Heart right ventricle (tissue), 16 donors: ENCODE measurements at regions not wholly inside any gene's neighbourhood (a gene's known extent, or its start where the extent isn't known, plus 50 kb on each side); places are given as distances from the start of the nearest gene placed in this dataset.

Experiments used
- ATAC-seq, 8 donors: fragments of 200-7000 bp; cut with Tn5 transposase; one replicate each; pipeline ENCODE4 v1.9.1; 2020; ENCODE audit warnings: mild to moderate bottlenecking in 8 of 8, moderate library complexity in 8 of 8, moderate number of reproducible peaks in 1 of 8
- DNase-seq, 2 donors: peaks; one replicate each; pipeline ENCODE4 v3.0.0-alpha.2; 2020
- H3K27ac ChIP-seq, 10 donors: fragments of 200-600 bp; sonication (generic) in 2 of 10; one replicate each; pipeline versions ENCODE4 v1.5.0 to v1.8.0; 2020 to 2022; ENCODE audit warnings: mild to moderate bottlenecking in 3 of 10
- H3K27me3 ChIP-seq, 7 donors: fragments of 200-600 bp; one replicate each; pipeline ENCODE4 v1.8.0; 2021 to 2022; ENCODE audit warnings: mild to moderate bottlenecking in 2 of 7
- H3K36me3 ChIP-seq, 9 donors: fragments of 200-600 bp; sonication (generic) in 1 of 9; one replicate each; pipeline versions ENCODE4 v1.5.0 to v1.8.0; 2020 to 2022; ENCODE audit warnings: mild to moderate bottlenecking in 2 of 9
- H3K4me1 ChIP-seq, 9 donors: fragments of 200-600 bp; sonication (generic) in 1 of 9; one replicate each; pipeline versions ENCODE4 v1.5.0 to v1.8.0; 2020 to 2022; ENCODE audit warnings: mild to moderate bottlenecking in 4 of 9
- H3K4me3 ChIP-seq, 10 donors: fragments of 200-600 bp; sonication (generic) in 2 of 10; one replicate each; pipeline versions ENCODE4 v1.5.0 to v1.8.0; 2020 to 2022; ENCODE audit warnings: mild to moderate bottlenecking in 7 of 10, moderate library complexity in 2 of 10
- H3K9me3 ChIP-seq, 11 donors: fragments of 200-600 bp in 10 of 11; sonication (generic) in 2 of 11; one replicate each; pipeline versions ENCODE4 v1.5.0 to v1.8.0; 2013 to 2022; ENCODE audit warnings: mild to moderate bottlenecking in 2 of 11, control low read depth in 1 of 11, moderate library complexity in 1 of 11
- WGBS, 2 donors: extraction: QIAGEN DNeasy Blood & Tissue Kit; methylation state at CpG; one replicate each; pipeline ENCODE4 v1.1.7; 2013; ENCODE audit warnings: inconsistent platforms in 1 of 2; 5-methylcytosine and 5-hydroxymethylcytosine counted together
- intact Hi-C, 10 donors: fragments of 100-400 bp; cut with DNase I; formaldehyde crosslinking; loops; one replicate each; pipeline versions ENCODE4 v1.11.1 to v1.14.2; 2022
- TF ChIP-seq, protein P1 (sequence below), 9 donors: fragments of 200-600 bp; sonication (generic) in 2 of 9; IDR thresholded peaks; one replicate each; pipeline versions ENCODE4 v1.5.0 to v1.8.0; 2021 to 2022; ENCODE audit warnings: antibody characterized with exemption in 9 of 9, mild to moderate bottlenecking in 5 of 9, moderate library complexity in 1 of 9
- donor health status: Arrhythmogenic right ventricular cardiomyopathy.
- donor health status: ischemic (EF 13 %, LVEDD 7.1; RV severe dilation, severe dysfunction).
- donor health status: healthy with polysubstance abuse.
- donor health status: DM: no; HTN: yes; CAD: no.
- donor health status: DM: no; HTN: no; CAD: no.
- donor health status: ischemic (EF 25% LVEDD 6.9; RV normal size, moderate dysfunction).
- donor health status: ischemic (EF 25% LVEDD 5.7; RV mildly dilated, moderate dysfunction).
- donor health status: healthy.
- donor health status: DM: yes; HTN: yes; CAD: no.
- donor health status: Ischemic cardiomyopathy.
- donor health status: ischemic (EF 35%, LVEDD 5.7; RV mildly dilated, moderate dysfunction).
- donor health status: nonischemic (EF 11% LVEDD 7.7; RV severe dilation, severe dysfunction).
- donor health status: DM: yes; HTN: yes; CAD: no.
- donor health status: PGD.
- donor health status: ischemic (EF 29% LVEDD 5.4; RV normal size, mild dysfunction).
- donor health status: nonischemic (EF 23%, LVEDD 6.1; RV moderate dilation, normal function).

DNA sequence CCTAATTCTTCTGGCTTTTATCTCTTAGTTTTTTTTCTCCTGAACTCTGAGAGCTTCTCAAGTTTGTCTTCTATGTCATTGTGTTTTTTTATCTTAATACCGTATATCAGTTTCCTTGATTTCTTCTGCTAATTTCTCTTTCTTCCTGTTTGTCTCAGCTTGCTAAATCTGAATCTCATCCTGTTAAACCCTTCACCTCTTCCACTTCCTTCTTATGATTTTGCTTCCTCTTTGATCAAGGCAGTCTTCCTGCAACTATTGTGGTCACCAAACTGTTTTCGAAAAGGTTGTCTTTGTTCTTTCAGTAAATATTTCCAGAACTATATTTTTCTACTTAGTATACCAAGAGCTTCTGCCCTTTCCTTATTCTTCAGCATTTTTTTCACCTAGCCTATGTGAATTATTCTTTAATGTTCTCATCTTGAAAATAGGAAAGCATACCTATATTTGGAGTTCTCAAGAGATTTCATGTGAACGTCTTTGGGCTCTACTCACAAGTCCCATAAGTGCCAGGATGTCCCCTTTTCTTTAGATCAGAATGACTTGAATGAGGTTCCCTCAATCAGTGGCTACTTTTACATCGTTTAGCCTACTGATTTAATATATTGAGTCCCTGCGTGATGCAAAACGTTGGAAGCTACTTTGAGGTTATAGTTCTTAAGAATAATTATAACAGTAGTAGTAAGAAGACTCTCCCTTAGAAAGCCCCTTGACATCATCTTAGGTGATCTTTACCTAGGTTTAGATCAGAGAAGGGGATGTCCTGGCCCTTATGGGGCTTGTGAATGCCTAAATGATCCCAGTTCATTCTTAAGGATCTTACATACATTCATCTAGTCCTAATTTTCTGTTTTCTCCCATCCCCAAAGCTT is 415.4 kb upstream of the AUTS2 start:
- no peaks in the 10 kb centered on the region for H3K27me3 ChIP-seq
- intact Hi-C loops = no loop called here
- no peaks in the 10 kb centered on the region for H3K9me3 ChIP-seq
- ATAC-seq = no peak
- peaks cover 0 to 13% (median 2%) of the 10 kb centered on the region in 9 donors for H3K4me1 ChIP-seq
- DNase-seq = no peak
- peak overlapping the region in 2 of 10 donors; percentile 11 to 42 for H3K27ac ChIP-seq
- H3K36me3 ChIP-seq = no peaks in the 10 kb centered on the region
- 66 to 74% methylated on average over 6 of the region's 6 CpGs for WGBS, 2 donors
- no peak overlapping the region for H3K4me3 ChIP-seq
- TF ChIP-seq, protein P1, sequence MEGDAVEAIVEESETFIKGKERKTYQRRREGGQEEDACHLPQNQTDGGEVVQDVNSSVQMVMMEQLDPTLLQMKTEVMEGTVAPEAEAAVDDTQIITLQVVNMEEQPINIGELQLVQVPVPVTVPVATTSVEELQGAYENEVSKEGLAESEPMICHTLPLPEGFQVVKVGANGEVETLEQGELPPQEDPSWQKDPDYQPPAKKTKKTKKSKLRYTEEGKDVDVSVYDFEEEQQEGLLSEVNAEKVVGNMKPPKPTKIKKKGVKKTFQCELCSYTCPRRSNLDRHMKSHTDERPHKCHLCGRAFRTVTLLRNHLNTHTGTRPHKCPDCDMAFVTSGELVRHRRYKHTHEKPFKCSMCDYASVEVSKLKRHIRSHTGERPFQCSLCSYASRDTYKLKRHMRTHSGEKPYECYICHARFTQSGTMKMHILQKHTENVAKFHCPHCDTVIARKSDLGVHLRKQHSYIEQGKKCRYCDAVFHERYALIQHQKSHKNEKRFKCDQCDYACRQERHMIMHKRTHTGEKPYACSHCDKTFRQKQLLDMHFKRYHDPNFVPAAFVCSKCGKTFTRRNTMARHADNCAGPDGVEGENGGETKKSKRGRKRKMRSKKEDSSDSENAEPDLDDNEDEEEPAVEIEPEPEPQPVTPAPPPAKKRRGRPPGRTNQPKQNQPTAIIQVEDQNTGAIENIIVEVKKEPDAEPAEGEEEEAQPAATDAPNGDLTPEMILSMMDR (IDR thresholded peaks at IDR 0.05) = no peak

DNA sequence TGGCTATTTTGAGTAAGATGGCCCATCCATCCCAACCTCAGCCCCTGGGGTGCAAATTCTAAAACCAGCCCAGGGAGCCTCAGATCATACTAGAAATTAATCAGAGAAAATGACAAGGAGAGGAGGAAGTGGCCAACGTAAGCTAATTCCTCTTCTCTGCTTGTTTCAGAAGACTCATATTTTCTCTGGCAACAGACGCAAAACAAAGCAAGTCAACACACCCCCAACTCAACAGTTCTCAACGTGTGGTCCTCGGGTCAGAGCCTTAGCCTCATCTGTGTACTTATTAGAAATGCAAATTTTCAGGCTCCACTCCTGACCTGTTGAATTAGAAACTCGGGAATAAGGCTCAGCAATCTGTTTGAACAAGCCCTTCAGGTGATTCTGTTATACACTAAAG is 413.9 kb upstream of the AUTS2 start:
- TF ChIP-seq, protein P1 (IDR thresholded peaks at IDR 0.05) = no peak
- WGBS, 2 donors = 52 to 70% methylated on average over 5 of the region's 5 CpGs
- Histone ChIP-seq H3K27ac (peak overlapping the region in 1 of 10 donors; percentile 36), H3K4me1 (peaks cover 0 to 13% (median 0%) of the 10 kb centered on the region in 9 donors), H3K9me3 (no peaks in the 10 kb centered on the region), H3K36me3 (no peaks in the 10 kb centered on the region), H3K27me3 (no peaks in the 10 kb centered on the region), H3K4me3 (no peak overlapping the region)
- ATAC-seq (peak in 1 of 8 donors; percentile 38), DNase-seq (no peak)
- intact Hi-C loops = no loop called here

DNA sequence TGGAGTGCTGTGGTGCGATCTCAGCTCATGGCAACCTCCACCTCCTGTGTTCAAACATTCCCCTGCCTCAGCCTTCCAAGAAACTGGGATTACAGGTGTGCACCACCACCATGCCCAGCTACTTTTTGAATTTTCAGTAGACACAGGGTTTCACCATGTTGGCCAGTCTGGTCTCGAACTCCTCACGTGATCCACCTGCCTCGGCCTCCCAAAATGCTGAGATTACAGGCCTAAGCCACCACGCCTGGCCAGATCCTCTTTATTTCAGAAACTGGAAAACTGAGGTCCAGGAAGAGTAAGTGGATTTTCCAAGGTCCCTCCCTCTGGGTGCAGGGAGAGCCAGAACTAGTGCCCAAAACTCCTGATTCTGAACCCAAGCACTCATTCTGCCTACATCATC is 413.1 kb upstream of the AUTS2 start:
- ATAC-seq (no peak), DNase-seq (no peak)
- no peaks in the 10 kb centered on the region for H3K36me3 ChIP-seq
- no peaks in the 10 kb centered on the region for H3K27me3 ChIP-seq
- H3K4me1 ChIP-seq = peaks cover 0 to 13% (median 0%) of the 10 kb centered on the region in 9 donors
- 98 to 99% methylated on average over 5 of the region's 5 CpGs for WGBS, 2 donors
- H3K4me3 ChIP-seq = no peak overlapping the region
- intact Hi-C loops = loop anchor here in 1 of 10 donors (5.0 kb wide), 1 partner anchor 268 kb away; no protein-coding TSS in a partner anchor
- TF ChIP-seq, protein P1 (IDR thresholded peaks at IDR 0.05) = no peak
- H3K9me3 ChIP-seq = no peaks in the 10 kb centered on the region
- H3K27ac ChIP-seq = no peak overlapping the region

DNA sequence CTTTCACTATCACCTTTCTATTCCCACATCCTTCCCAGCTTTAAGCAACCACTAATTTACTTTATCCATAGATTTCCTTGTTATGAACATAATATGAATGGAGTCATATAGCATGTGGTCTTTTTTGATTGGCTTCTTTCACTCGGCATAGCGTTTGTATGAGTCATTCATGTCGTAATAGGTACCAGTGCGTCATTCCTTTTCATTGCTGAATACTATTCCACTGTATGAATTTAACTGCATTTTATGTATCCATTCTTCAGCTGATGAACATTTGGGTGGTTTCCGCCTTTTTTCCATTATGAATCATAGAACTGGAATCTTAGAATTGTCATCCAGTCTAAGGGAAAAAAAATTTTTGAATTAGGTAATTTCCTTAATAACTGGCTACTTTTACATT is 411.3 kb upstream of the AUTS2 start:
- ATAC-seq (no peak), DNase-seq (no peak)
- 96 to 97% methylated on average over 5 of the region's 5 CpGs for WGBS, 2 donors
- Histone ChIP-seq H3K36me3 (no peaks in the 10 kb centered on the region), H3K27ac (no peak overlapping the region), H3K9me3 (no peaks in the 10 kb centered on the region), H3K4me1 (peaks cover 0 to 18% (median 0%) of the 10 kb centered on the region in 9 donors), H3K27me3 (no peaks in the 10 kb centered on the region), H3K4me3 (no peak overlapping the region)
- intact Hi-C loops = loop anchor here in 1 of 10 donors (5.0 kb wide), 1 partner anchor 270 kb away; no protein-coding TSS in a partner anchor
- TF ChIP-seq, protein P1 (IDR thresholded peaks at IDR 0.05) = no peak
